ENCODE measurements at regions not wholly inside any gene's neighbourhood (a gene's known extent, or its start where the extent isn't known, plus 50 kb on each side); places are given as distances from the start of the nearest gene placed in this dataset.
A peak's percentile ranks its signal among the peaks of the same experiment; 100 is the strongest.

DNA sequence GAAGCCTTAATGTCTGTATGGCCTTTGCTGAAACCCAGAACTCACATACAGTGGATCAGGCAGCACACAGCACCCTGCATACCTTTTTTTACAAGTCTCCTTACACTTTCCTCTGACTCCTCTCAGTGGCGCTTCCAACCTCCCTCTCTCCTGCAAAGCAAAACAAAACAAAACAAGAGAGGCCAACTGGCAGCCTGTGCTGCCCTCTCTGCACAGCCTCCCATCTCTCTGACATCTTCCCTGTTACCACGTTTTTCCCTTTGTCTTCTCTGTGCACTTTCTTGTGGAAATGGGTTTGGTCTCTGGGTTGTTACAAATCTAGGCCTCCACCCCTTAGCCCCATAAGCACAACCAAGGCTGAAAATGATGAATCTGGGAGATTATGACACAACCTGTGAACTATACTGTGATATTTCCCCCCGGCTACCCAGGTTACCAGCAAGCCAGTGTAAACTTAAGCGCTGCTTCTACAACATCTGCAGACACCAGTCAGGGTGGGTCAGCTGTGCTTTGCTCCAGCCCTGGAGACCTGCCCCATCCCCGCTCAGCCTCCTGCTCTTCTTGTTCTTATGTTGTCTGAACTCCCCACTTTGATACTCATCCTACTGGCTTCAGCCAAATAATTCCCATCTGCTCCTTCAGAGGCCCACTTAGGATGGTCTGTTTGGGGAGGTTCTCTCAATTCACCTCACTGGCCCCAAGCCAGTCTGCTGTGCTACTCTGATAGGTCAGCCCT, 54.9 kb upstream of the FMOD start:
- no peaks in the 10 kb centered on the region for H3K27me3 ChIP-seq

DNA sequence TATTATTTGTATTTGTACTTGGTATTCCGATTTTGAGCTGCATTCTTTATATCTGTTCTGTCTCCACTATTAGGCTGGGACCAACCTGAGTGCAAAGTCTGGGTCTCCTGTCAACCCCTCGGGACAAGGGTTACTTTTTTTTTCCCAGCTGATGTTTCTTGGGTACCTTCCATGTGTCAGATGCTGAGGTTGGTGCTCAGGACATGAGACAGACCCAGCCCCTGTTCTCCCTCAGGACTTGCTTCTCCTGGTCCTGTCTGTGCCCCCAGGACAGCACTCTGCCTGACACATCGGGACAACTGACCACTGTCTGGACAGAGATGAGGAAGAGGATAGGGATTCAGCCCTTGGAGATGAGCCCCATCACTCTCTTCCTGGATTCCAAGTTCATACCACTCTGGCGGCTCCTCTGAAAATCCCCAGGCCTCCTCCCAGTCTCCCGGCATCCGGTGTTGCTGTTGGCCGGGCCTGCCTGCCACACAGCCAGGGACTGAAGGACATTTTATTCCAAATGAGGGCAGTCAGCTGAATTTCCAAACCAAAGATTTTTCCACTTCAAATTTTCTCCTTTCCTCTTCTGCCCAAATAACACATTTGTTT, 55.6 kb upstream of the FMOD start:
- H3K27me3 ChIP-seq, result no peaks in the 10 kb centered on the region
- H3K4me1 ChIP-seq, result peaks cover 0 to 86% (median 76%) of the 10 kb centered on the region in 4 donors
- H3K36me3 ChIP-seq, result no peaks in the 10 kb centered on the region
- no peak overlapping the region for H3K4me3 ChIP-seq
- no peaks in the 10 kb centered on the region for H3K9me3 ChIP-seq
- peak overlapping the region; percentile 76 to 90 (median 84) for H3K27ac ChIP-seq
- intact Hi-C loops (cut with DNase I), result no loop called here
- TF ChIP-seq POLR2A (IDR thresholded peaks at IDR 0.05), result no peak
- peak in 2 of 4 donors; percentile 38 to 80 for TF ChIP-seq EP300 (IDR thresholded peaks at IDR 0.05)
- TF ChIP-seq, protein P1, sequence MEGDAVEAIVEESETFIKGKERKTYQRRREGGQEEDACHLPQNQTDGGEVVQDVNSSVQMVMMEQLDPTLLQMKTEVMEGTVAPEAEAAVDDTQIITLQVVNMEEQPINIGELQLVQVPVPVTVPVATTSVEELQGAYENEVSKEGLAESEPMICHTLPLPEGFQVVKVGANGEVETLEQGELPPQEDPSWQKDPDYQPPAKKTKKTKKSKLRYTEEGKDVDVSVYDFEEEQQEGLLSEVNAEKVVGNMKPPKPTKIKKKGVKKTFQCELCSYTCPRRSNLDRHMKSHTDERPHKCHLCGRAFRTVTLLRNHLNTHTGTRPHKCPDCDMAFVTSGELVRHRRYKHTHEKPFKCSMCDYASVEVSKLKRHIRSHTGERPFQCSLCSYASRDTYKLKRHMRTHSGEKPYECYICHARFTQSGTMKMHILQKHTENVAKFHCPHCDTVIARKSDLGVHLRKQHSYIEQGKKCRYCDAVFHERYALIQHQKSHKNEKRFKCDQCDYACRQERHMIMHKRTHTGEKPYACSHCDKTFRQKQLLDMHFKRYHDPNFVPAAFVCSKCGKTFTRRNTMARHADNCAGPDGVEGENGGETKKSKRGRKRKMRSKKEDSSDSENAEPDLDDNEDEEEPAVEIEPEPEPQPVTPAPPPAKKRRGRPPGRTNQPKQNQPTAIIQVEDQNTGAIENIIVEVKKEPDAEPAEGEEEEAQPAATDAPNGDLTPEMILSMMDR (IDR thresholded peaks at IDR 0.05), result no peak
- TF ChIP-seq POLR2AphosphoS5 (IDR thresholded peaks at IDR 0.05), result peak in 3 of 4 donors; percentile 70 to 79 (median 74)
- 69 to 72% methylated on average over 7 of the region's 7 CpGs for WGBS, 2 donors
- peak; percentile 91 for DNase-seq

More for the DNA sequence above, 54.9 kb upstream of the FMOD start:
- H3K27ac ChIP-seq, result peak overlapping the region; percentile 76 to 90 (median 84)
- no peaks in the 10 kb centered on the region for H3K9me3 ChIP-seq
- H3K36me3 ChIP-seq, result no peaks in the 10 kb centered on the region
- H3K4me1 ChIP-seq, result peaks cover 0 to 86% (median 76%) of the 10 kb centered on the region in 4 donors
- H3K4me3 ChIP-seq, result no peak overlapping the region
- intact Hi-C loops (cut with DNase I), result no loop called here
- TF ChIP-seq EP300 (IDR thresholded peaks at IDR 0.05) (no peak), POLR2A (IDR thresholded peaks at IDR 0.05) (no peak), POLR2AphosphoS5 (IDR thresholded peaks at IDR 0.05) (peak in 2 of 4 donors; percentile 44 to 54)
- TF ChIP-seq, protein P1 (IDR thresholded peaks at IDR 0.05), result no peak
- peak; percentile 79 for DNase-seq
- WGBS, 2 donors, result 85% methylated on average over 5 of the region's 5 CpGs

DNA sequence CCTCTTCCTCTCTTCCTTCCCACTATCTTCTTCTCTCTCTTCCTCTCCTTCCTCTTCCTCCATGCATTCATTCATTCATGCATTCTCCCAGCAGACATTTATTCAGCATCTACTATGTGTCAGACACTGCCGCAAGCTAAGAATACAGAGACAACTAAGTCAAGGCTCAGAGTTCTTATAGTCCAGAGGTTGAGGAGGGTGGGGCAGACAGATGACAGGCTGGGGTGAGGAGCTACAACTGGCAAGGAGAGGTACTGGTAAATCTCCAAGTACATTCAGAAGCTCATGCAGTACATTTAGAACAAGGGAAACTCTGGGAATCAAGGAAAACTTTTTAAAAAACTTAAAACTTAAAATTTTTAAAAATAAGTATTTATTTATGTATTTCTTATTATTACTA, 56.4 kb upstream of the FMOD start:
- intact Hi-C loops (cut with DNase I), result no loop called here
- no peaks in the 10 kb centered on the region for H3K9me3 ChIP-seq
- H3K4me3 ChIP-seq, result no peak overlapping the region
- DNase-seq, result no peak
- no peaks in the 10 kb centered on the region for H3K36me3 ChIP-seq
- TF ChIP-seq POLR2AphosphoS5 (IDR thresholded peaks at IDR 0.05), result peak in 2 of 4 donors; percentile 6 to 21
- TF ChIP-seq, protein P1 (IDR thresholded peaks at IDR 0.05), result no peak
- peaks cover 0 to 82% (median 71%) of the 10 kb centered on the region in 4 donors for H3K4me1 ChIP-seq
- 29 to 75% methylated on average over 1 of the region's 1 CpG for WGBS, 2 donors
- peak overlapping the region; percentile 76 to 90 (median 84) for H3K27ac ChIP-seq
- no peaks in the 10 kb centered on the region for H3K27me3 ChIP-seq

DNA sequence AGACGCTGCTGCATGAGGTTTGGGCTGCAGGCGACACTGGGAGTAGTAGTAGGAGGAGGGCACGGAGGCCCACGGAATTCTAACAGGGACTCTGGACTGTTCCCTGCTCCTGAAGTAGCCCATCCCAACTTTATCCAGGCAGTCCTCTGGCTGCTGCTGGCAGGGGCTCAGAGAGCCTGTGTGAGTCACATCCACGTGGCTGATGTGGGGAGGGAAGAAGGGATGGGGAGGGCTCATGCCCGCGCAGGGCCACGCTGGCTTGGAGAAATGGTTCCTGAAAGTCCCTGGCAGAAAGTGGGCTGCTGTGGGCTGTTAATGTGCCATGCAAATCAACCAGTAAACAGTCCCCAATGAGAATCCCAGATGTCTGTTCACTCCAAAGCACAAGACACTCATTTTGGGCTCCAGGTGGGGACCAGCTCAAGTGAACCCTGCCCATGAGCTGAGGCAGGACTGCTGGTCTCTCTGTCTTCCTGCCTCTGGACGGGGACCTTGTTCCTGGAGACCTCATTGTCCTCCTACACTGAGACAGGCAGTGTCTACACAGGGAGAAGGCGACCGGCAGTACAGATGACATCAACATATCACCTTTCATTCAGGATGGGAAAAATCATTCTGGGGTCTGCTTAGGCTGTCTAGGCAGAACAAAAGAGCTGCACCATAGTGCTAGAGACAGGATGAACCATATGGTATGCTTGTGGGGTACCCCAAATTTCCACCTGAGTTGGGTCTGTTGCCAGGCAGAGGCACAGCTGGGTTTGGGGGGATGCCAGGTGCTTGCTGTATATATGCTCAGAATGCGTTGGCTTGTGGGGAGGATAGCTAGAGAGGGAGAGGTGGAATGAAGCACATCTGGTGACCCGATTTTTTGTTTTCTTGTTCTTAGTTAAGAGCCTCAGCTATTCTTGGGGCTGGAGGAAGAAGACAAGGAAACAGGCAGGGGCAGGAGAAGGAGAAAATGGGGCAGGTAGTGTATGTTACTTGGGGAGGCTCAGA, 57.9 kb upstream of the FMOD start:
- peak; percentile 97 for DNase-seq
- Histone ChIP-seq H3K4me3 (peak overlapping the region in 1 of 4 donors; percentile 5), H3K4me1 (peaks cover 0 to 70% (median 63%) of the 10 kb centered on the region in 4 donors), H3K27ac (peak overlapping the region; percentile 76 to 90 (median 84)), H3K9me3 (no peaks in the 10 kb centered on the region), H3K27me3 (no peaks in the 10 kb centered on the region), H3K36me3 (no peaks in the 10 kb centered on the region)
- intact Hi-C loops (cut with DNase I), result loop anchor here (2.0 kb wide), 1 partner anchor 30 kb away; no protein-coding TSS in a partner anchor
- 41 to 60% methylated on average over 13 of the region's 13 CpGs for WGBS, 2 donors
- TF ChIP-seq EP300 (IDR thresholded peaks at IDR 0.05) (peak in 2 of 4 donors; percentile 55 to 87), POLR2AphosphoS5 (IDR thresholded peaks at IDR 0.05) (peak; percentile 54 to 92 (median 70)), POLR2A (IDR thresholded peaks at IDR 0.05) (peak in 1 of 2 donors; percentile 22)
- TF ChIP-seq, protein P1 (IDR thresholded peaks at IDR 0.05), result no peak
